BJ (cell line): ENCODE measurements at regions not wholly inside any gene's neighbourhood (a gene's known extent, or its start where the extent isn't known, plus 50 kb on each side); places are given as distances from the start of the nearest gene placed in this dataset.

Source experiments
- CTCF ChIA-PET: fragments of 350-600 bp; formaldehyde crosslinking; extraction: SDS; loops from one replicate; lab custom pipeline; 2021; ENCODE audit warnings: antibody characterized with exemption, inconsistent platforms; lab: Yijun Ruan, JAX
- POLR2A ChIA-PET: fragments of 300-600 bp; sonication (Branson Sonifier 250); formaldehyde crosslinking; extraction: SDS; loops from one replicate; lab custom pipeline; 2021; ENCODE audit warnings: antibody characterized with exemption; lab: Charles Lee
- DNase-seq: peaks from one replicate; pipeline ENCODE4 v3.0.0-alpha.2; 2011; ENCODE audit warnings: low read depth
- H3K27me3 ChIP-seq: 2 replicates; pipeline ENCODE4 v1.6.0; 2011; ENCODE audit warnings: low read length; ENCODE audit not compliant: control insufficient read depth, insufficient read depth
- H3K36me3 ChIP-seq: 2 replicates; pipeline ENCODE4 v1.5.1; 2011; ENCODE audit warnings: low read length; ENCODE audit not compliant: control insufficient read depth, insufficient read depth
- H3K4me3 ChIP-seq: 2 replicates; pipeline ENCODE4 v1.5.1; 2011; ENCODE audit warnings: low read depth, mild to moderate bottlenecking, control low read depth, low read length
- TF ChIP-seq, protein P1 (sequence below): IDR thresholded peaks from 2 replicates; pipeline ENCODE4 v1.5.1; 2011; ENCODE audit warnings: low read depth, mild to moderate bottlenecking, control low read depth, inconsistent platforms, low read length, moderate library complexity; ENCODE audit not compliant: insufficient read depth

DNA sequence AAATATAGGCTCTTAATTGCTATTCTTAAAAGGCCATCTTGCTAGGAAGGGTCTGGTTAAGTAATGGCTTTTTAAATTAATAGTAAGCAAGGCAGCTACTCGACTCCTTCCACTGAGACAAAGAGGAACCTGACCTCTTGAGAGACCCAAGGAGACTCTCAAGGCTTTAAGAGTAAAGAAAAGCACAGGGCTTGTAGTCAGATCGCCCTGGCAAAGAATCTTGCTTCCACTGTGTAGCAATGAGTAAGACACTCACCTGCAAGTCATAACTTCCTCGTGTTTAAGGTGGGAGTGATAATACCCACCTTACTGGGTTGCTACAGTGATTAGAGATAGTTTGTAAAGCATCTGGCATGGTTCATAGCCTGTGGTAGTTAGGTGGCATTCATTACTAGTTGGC, 274.5 kb downstream of the TSN start:
- POLR2A ChIA-PET, result no interaction called here

DNA sequence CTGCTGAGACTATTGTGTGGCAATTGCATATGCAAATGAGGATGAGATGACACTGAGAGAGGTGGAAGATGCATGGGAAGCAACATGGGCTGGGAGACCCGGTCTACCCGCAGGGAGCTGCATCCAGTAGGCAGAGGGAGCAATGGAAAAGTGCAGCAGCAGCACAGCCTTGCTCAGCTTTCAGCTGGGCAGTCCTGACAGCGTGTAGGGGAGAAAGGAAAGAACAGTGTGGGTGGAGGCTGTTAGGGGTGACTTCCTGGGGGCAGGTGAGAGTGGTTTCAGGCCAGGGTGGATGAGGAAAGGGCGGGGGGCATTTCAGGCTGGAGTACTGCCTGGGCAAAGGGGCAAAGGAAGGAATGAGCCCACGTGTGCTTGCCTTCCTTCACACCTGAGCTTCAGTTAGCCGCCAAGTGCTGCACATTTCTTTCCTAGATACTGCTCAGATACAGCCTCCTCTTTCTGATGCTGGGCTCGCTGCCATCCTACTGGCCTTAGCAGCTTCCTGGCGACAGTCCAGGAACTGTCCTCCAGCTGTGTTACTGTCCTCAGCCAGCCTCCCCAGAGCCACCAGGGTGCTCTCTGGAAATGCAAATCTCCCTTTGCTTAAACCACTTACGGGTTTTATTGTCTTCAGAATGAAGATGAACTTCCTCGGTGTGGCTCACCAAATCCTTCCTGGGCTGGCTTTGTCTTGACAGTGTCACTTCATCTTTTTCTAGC, 276.3 kb downstream of the TSN start:
- no peaks in the 10 kb centered on the region for H3K36me3 ChIP-seq
- H3K4me3 ChIP-seq, result no peak overlapping the region
- no peak for DNase-seq
- TF ChIP-seq, protein P1, sequence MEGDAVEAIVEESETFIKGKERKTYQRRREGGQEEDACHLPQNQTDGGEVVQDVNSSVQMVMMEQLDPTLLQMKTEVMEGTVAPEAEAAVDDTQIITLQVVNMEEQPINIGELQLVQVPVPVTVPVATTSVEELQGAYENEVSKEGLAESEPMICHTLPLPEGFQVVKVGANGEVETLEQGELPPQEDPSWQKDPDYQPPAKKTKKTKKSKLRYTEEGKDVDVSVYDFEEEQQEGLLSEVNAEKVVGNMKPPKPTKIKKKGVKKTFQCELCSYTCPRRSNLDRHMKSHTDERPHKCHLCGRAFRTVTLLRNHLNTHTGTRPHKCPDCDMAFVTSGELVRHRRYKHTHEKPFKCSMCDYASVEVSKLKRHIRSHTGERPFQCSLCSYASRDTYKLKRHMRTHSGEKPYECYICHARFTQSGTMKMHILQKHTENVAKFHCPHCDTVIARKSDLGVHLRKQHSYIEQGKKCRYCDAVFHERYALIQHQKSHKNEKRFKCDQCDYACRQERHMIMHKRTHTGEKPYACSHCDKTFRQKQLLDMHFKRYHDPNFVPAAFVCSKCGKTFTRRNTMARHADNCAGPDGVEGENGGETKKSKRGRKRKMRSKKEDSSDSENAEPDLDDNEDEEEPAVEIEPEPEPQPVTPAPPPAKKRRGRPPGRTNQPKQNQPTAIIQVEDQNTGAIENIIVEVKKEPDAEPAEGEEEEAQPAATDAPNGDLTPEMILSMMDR, result no peak
- ChIA-PET CTCF (interaction anchor here (1.4 kb wide), 1 partner anchor 10 kb away, joined by 5 read pairs; no protein-coding TSS in a partner anchor), POLR2A (interaction anchor here (0.6 kb wide), 1 partner anchor 937 kb away, joined by 4 read pairs; no protein-coding TSS in a partner anchor)
- no peaks in the 10 kb centered on the region for H3K27me3 ChIP-seq

More for the DNA sequence above, 274.5 kb downstream of the TSN start:
- H3K36me3 ChIP-seq, result no peaks in the 10 kb centered on the region
- H3K27me3 ChIP-seq, result no peaks in the 10 kb centered on the region
- CTCF ChIA-PET, result no interaction called here
- H3K4me3 ChIP-seq, result no peak overlapping the region
- DNase-seq, result no peak
- TF ChIP-seq, protein P1, result no peak

DNA sequence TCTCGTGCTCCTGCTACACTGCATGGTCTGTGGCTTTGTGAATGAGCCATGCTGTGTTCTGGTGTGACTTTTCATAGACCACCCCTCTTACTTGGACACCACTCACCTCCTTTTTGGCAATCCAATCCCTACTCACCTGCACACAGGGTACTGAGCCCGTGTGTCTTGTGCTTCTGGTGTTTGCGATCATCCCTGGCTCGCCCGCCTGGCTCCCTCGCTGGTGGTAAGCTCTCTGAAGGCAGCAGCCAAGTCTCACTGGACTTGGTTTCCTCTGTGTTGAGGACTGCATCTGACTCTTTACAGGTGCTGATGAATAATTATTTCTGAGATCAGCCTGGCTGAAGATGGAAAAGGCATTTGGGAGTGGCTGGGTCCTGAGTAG, 276.8 kb downstream of the TSN start:
- H3K36me3 ChIP-seq, result no peaks in the 10 kb centered on the region
- no peaks in the 10 kb centered on the region for H3K27me3 ChIP-seq
- CTCF ChIA-PET, result interaction anchor here (1.4 kb wide), 1 partner anchor 9 kb away, joined by 5 read pairs; no protein-coding TSS in a partner anchor
- no peak for DNase-seq
- TF ChIP-seq, protein P1, result no peak
- no peak overlapping the region for H3K4me3 ChIP-seq
- POLR2A ChIA-PET, result no interaction called here

DNA sequence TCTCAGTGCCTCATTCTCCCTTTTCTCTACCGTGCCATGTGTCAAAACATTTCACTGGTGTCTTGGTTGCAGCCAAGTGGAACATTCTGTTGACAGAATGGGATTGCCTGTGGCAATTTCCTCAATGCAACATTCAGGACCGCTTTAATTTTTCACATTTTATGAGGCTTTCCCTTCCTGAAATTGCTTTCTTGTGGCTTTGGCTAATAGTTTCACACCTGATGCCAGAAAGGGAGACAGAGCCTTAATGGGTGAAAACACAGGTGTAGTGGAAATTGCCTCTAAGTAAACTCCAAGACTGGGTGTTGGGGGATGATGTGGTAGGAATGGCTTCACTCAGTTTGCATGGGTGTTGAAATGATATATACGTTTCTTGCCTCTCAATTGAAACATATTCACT, 278.3 kb downstream of the TSN start:
- Histone ChIP-seq H3K27me3 (no peaks in the 10 kb centered on the region), H3K36me3 (no peaks in the 10 kb centered on the region), H3K4me3 (no peak overlapping the region)
- no peak for DNase-seq
- TF ChIP-seq, protein P1, result no peak
- ChIA-PET POLR2A (no interaction called here), CTCF (no interaction called here)

- Histone ChIP-seq H3K27me3 (no peaks in the 10 kb centered on the region), H3K36me3 (no peaks in the 10 kb centered on the region), H3K4me3 (no peak overlapping the region)
- TF ChIP-seq, protein P1, result no peak
- DNase-seq, result no peak
- ChIA-PET CTCF (no interaction called here), POLR2A (no interaction called here)
Observed at GRCh38 chr2:122034344-122034743, 278.9 kb downstream of the TSN start.
